HEK293 (cell line): ENCODE measurements at regions not wholly inside any gene's neighbourhood (a gene's known extent, or its start where the extent isn't known, plus 50 kb on each side); places are given as distances from the start of the nearest gene placed in this dataset.

Experiments
- CTCF ChIA-PET: fragments of 350-600 bp; formaldehyde crosslinking; extraction: SDS; loops from one replicate; lab custom pipeline; 2021; ENCODE audit warnings: antibody characterized with exemption; lab: Yijun Ruan, JAX
- POLR2A ChIA-PET: fragments of 300-600 bp; formaldehyde crosslinking; extraction: SDS; loops from one replicate; lab custom pipeline; 2020; ENCODE audit warnings: antibody characterized with exemption, inconsistent platforms; lab: Yijun Ruan, JAX
- H3K27ac ChIP-seq: fragments of 200-500 bp; sonication (Bioruptor generic); 2 replicates; pipeline ENCODE4 v1.5.1; 2014; ENCODE audit warnings: low read depth, low read length, control low read depth, inconsistent platforms; ENCODE audit errors: extremely low read depth
- H3K36me3 ChIP-seq, 2 experiments: fragments of 200-500 bp in 1 of 2; sonication (Bioruptor generic) in 1 of 2; 1 replicate in 1 of 2; 2 replicates in 1 of 2; pipeline ENCODE4 v1.5.1; 2014 to 2017; ENCODE audit warnings: inconsistent platforms in 2 of 2, low read length in 2 of 2; ENCODE audit not compliant: control insufficient read depth in 2 of 2, insufficient read depth in 1 of 2
- H3K4me1 ChIP-seq: fragments of 200-500 bp; sonication (Bioruptor generic); 2 replicates; pipeline ENCODE4 v1.5.1; 2014; ENCODE audit warnings: mild to moderate bottlenecking, low read length, inconsistent platforms; ENCODE audit not compliant: control insufficient read depth, insufficient read depth
- H3K4me3 ChIP-seq: 2 replicates; pipeline ENCODE4 v1.5.1; 2011; ENCODE audit warnings: low read depth, mild to moderate bottlenecking, control low read depth, low read length, moderate library complexity
- H3K9me3 ChIP-seq: fragments of 200-500 bp; sonication (Bioruptor generic); 2 replicates; pipeline ENCODE4 v1.5.1; 2014; ENCODE audit warnings: low read depth, low read length, inconsistent platforms; ENCODE audit not compliant: control insufficient read depth, insufficient read depth
- GFI1B ChIP-seq: fragments of 450-650 bp; formaldehyde crosslinking; IDR thresholded peaks from 2 replicates; pipeline ENCODE4 v1.5.1; 2016; ENCODE audit warnings: missing biosample characterization, missing genetic modification characterization
- GLIS1 ChIP-seq: fragments of 450-650 bp; formaldehyde crosslinking; IDR thresholded peaks from 2 replicates; pipeline ENCODE4 v1.5.1; 2016; ENCODE audit warnings: missing biosample characterization, missing genetic modification characterization
- MZF1 ChIP-seq: fragments of 450-650 bp; formaldehyde crosslinking; IDR thresholded peaks from 2 replicates; pipeline ENCODE4 v1.5.1; 2017; ENCODE audit warnings: missing biosample characterization, missing genetic modification characterization, borderline replicate concordance
- PRDM2 ChIP-seq: fragments of 450-650 bp; formaldehyde crosslinking; IDR thresholded peaks from 2 replicates; pipeline ENCODE4 v1.5.1; 2016; ENCODE audit warnings: missing biosample characterization, missing genetic modification characterization, borderline replicate concordance
- YY1 ChIP-seq: fragments of 450-650 bp; formaldehyde crosslinking; IDR thresholded peaks from 2 replicates; pipeline ENCODE4 v1.5.1; 2018; ENCODE audit warnings: missing biosample characterization, missing genetic modification characterization
- ZBTB1 ChIP-seq: fragments of 450-650 bp; formaldehyde crosslinking; IDR thresholded peaks from 2 replicates; pipeline ENCODE4 v1.5.1; 2016; ENCODE audit warnings: missing biosample characterization, missing genetic modification characterization
- ZBTB6 ChIP-seq: fragments of 450-650 bp; formaldehyde crosslinking; IDR thresholded peaks from 2 replicates; pipeline ENCODE4 v1.5.1; 2017; ENCODE audit warnings: missing biosample characterization, missing genetic modification characterization
- ZFHX2 ChIP-seq: fragments of 450-650 bp; formaldehyde crosslinking; conservative IDR thresholded peaks from 2 replicates; pipeline ENCODE4 v1.5.1; 2016; ENCODE audit warnings: missing biosample characterization, missing genetic modification characterization
- ZNF223 ChIP-seq: fragments of 450-650 bp; formaldehyde crosslinking; IDR thresholded peaks from 2 replicates; pipeline ENCODE4 v1.5.1; 2016; ENCODE audit warnings: missing biosample characterization, missing genetic modification characterization
- ZNF248 ChIP-seq: fragments of 450-650 bp; formaldehyde crosslinking; IDR thresholded peaks from 2 replicates; pipeline ENCODE4 v1.5.1; 2017; ENCODE audit warnings: missing biosample characterization, missing genetic modification characterization
- ZNF354C ChIP-seq: fragments of 450-650 bp; formaldehyde crosslinking; IDR thresholded peaks from 2 replicates; pipeline ENCODE4 v1.5.1; 2016; ENCODE audit warnings: missing biosample characterization, missing genetic modification characterization, low read depth, borderline replicate concordance
- ZNF394 ChIP-seq: fragments of 450-650 bp; formaldehyde crosslinking; IDR thresholded peaks from 2 replicates; pipeline ENCODE4 v1.5.1; 2016; ENCODE audit warnings: missing biosample characterization, missing genetic modification characterization, mild to moderate bottlenecking, moderate library complexity, borderline replicate concordance
- ZNF423 ChIP-seq: fragments of 450-650 bp; formaldehyde crosslinking; IDR thresholded peaks from 2 replicates; pipeline ENCODE4 v1.5.1; 2016; ENCODE audit warnings: missing biosample characterization, missing genetic modification characterization
- ZNF473 ChIP-seq: fragments of 450-650 bp; formaldehyde crosslinking; IDR thresholded peaks from 2 replicates; pipeline ENCODE4 v1.5.1; 2017; ENCODE audit warnings: missing biosample characterization, missing genetic modification characterization
- ZNF561 ChIP-seq: fragments of 450-650 bp; IDR thresholded peaks from 2 replicates; pipeline ENCODE4 v1.5.1; 2018; ENCODE audit warnings: missing biosample characterization, missing genetic modification characterization, borderline replicate concordance
- ZNF571 ChIP-seq: fragments of 450-650 bp; formaldehyde crosslinking; IDR thresholded peaks from 2 replicates; pipeline ENCODE4 v1.5.0; 2017; ENCODE audit warnings: missing biosample characterization, missing genetic modification characterization
- ZNF596 ChIP-seq: fragments of 450-650 bp; IDR thresholded peaks from 2 replicates; pipeline ENCODE4 v1.5.0; 2018; ENCODE audit warnings: missing biosample characterization, mild to moderate bottlenecking, missing genetic modification characterization, moderate library complexity
- ZSCAN18 ChIP-seq: fragments of 450-650 bp; formaldehyde crosslinking; IDR thresholded peaks from 2 replicates; pipeline ENCODE4 v1.5.1; 2016; ENCODE audit warnings: missing biosample characterization, missing genetic modification characterization
- ZXDB ChIP-seq: fragments of 450-650 bp; formaldehyde crosslinking; IDR thresholded peaks from 2 replicates; pipeline ENCODE4 v1.5.1; 2016; ENCODE audit warnings: missing biosample characterization, missing genetic modification characterization
- TF ChIP-seq, protein P1 (sequence below): fragments of 450-650 bp; formaldehyde crosslinking; IDR thresholded peaks from 2 replicates; pipeline ENCODE4 v1.5.1; 2017; ENCODE audit warnings: missing biosample characterization, missing genetic modification characterization
- TF ChIP-seq, protein P2 (sequence below): fragments of 450-650 bp; formaldehyde crosslinking; IDR thresholded peaks from 2 replicates; pipeline ENCODE4 v1.5.1; 2016; ENCODE audit warnings: missing biosample characterization, missing genetic modification characterization

GRCh38 chrX:115970718-115971117 lies 199.8 kb upstream of the AGTR2 start (continued):
- TF ChIP-seq GLIS1 (tag by site-specific recombination) (no peak), ZNF223 (tag by site-specific recombination) (no peak)
- TF ChIP-seq, all 188 proteins: peak for 0

- ChIA-PET POLR2A (no interaction called here), CTCF (interaction anchor here (0.5 kb wide), 1 partner anchor 415 kb away, joined by 3 read pairs; no protein-coding TSS in a partner anchor)
- no peaks in the 10 kb centered on the region for H3K4me1 ChIP-seq
- H3K36me3 ChIP-seq: no peaks in the 10 kb centered on the region
- TF ChIP-seq ZNF248: no peak
- TF ChIP-seq ZNF394 (tag by site-specific recombination): no peak
- TF ChIP-seq ZSCAN18 (tag by site-specific recombination): no peak
- TF ChIP-seq ZNF423 (tag by site-specific recombination): no peak
- no peak for TF ChIP-seq ZXDB (tag by site-specific recombination)
- TF ChIP-seq ZNF571 (tag by site-specific recombination): no peak
- no peak for TF ChIP-seq ZNF473 (tag by site-specific recombination)
- no peak for TF ChIP-seq ZBTB6 (tag by site-specific recombination)
- no peak for TF ChIP-seq ZNF596 (tag by site-specific recombination)
- no peak for TF ChIP-seq MZF1 (tag by site-specific recombination)
- no peak for TF ChIP-seq GFI1B
- TF ChIP-seq, protein P1, sequence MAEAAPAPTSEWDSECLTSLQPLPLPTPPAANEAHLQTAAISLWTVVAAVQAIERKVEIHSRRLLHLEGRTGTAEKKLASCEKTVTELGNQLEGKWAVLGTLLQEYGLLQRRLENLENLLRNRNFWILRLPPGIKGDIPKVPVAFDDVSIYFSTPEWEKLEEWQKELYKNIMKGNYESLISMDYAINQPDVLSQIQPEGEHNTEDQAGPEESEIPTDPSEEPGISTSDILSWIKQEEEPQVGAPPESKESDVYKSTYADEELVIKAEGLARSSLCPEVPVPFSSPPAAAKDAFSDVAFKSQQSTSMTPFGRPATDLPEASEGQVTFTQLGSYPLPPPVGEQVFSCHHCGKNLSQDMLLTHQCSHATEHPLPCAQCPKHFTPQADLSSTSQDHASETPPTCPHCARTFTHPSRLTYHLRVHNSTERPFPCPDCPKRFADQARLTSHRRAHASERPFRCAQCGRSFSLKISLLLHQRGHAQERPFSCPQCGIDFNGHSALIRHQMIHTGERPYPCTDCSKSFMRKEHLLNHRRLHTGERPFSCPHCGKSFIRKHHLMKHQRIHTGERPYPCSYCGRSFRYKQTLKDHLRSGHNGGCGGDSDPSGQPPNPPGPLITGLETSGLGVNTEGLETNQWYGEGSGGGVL (tag by site-specific recombination): no peak
- TF ChIP-seq, protein P2, sequence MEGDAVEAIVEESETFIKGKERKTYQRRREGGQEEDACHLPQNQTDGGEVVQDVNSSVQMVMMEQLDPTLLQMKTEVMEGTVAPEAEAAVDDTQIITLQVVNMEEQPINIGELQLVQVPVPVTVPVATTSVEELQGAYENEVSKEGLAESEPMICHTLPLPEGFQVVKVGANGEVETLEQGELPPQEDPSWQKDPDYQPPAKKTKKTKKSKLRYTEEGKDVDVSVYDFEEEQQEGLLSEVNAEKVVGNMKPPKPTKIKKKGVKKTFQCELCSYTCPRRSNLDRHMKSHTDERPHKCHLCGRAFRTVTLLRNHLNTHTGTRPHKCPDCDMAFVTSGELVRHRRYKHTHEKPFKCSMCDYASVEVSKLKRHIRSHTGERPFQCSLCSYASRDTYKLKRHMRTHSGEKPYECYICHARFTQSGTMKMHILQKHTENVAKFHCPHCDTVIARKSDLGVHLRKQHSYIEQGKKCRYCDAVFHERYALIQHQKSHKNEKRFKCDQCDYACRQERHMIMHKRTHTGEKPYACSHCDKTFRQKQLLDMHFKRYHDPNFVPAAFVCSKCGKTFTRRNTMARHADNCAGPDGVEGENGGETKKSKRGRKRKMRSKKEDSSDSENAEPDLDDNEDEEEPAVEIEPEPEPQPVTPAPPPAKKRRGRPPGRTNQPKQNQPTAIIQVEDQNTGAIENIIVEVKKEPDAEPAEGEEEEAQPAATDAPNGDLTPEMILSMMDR (tag by site-specific recombination): no peak
- TF ChIP-seq ZFHX2 (tag by site-specific recombination): no peak
- no peak for TF ChIP-seq ZNF223 (tag by site-specific recombination)
- TF ChIP-seq YY1 (tag by site-specific recombination): no peak
- TF ChIP-seq ZBTB1 (tag by site-specific recombination): no peak
- TF ChIP-seq ZNF354C (tag by site-specific recombination): no peak
- TF ChIP-seq PRDM2: no peak
- no peak for TF ChIP-seq ZNF561 (tag by site-specific recombination)
- no peak overlapping the region for H3K4me3 ChIP-seq
- H3K27ac ChIP-seq: no peak overlapping the region
- no peaks in the 10 kb centered on the region for H3K9me3 ChIP-seq
These were observed 197.8 kb upstream of the AGTR2 start for GRCh38 chrX:115972717-115973116.
